Osteoblast (primary cell): ENCODE measurements at regions not wholly inside any gene's neighbourhood (a gene's known extent, or its start where the extent isn't known, plus 50 kb on each side); places are given as distances from the start of the nearest gene placed in this dataset.

Experiments used
- DNase-seq: peaks from one replicate; pipeline ENCODE4 v3.0.0; 2011; ENCODE audit warnings: low spot score, mixed read lengths; ENCODE audit not compliant: insufficient read length; ENCODE audit errors: missing footprints
- H2AFZ ChIP-seq: 2 replicates; pipeline ENCODE4 v1.6.0; 2011; ENCODE audit warnings: mild to moderate bottlenecking, low read length
- H3K27ac ChIP-seq: 2 replicates; pipeline ENCODE4 v1.5.1; 2011; ENCODE audit warnings: mild to moderate bottlenecking, low read depth, low read length, moderate library complexity
- H3K27me3 ChIP-seq: 2 replicates; pipeline ENCODE4 v1.6.0; 2012; ENCODE audit warnings: mild to moderate bottlenecking, control low read depth, inconsistent platforms, low read length, moderate library complexity; ENCODE audit not compliant: insufficient read depth
- H3K36me3 ChIP-seq: 2 replicates; pipeline ENCODE4 v1.5.1; 2011; ENCODE audit warnings: mild to moderate bottlenecking, low read length, control low read depth, moderate library complexity; ENCODE audit not compliant: insufficient read depth
- H3K4me1 ChIP-seq: 2 replicates; pipeline ENCODE4 v1.5.1; 2011; ENCODE audit warnings: mild to moderate bottlenecking, low read length, control low read depth, moderate library complexity; ENCODE audit not compliant: insufficient read depth
- H3K4me2 ChIP-seq: 2 replicates; pipeline ENCODE4 v1.6.0; 2011; ENCODE audit warnings: mild to moderate bottlenecking, low read length; ENCODE audit not compliant: insufficient read depth
- H3K4me3 ChIP-seq: fragments of 200-600 bp; sonication (generic); 3 replicates; pipeline ENCODE4 v1.5.1; 2012; ENCODE audit warnings: mild to moderate bottlenecking, low read length, inconsistent platforms; ENCODE audit not compliant: insufficient read depth
- H3K79me2 ChIP-seq: 2 replicates; pipeline ENCODE4 v1.6.0; 2012; ENCODE audit warnings: mild to moderate bottlenecking, low read length, control low read depth, inconsistent platforms; ENCODE audit not compliant: insufficient read depth
- H3K9me3 ChIP-seq: 2 replicates; pipeline ENCODE4 v1.5.1; 2011; ENCODE audit warnings: low read depth, low read length, control low read depth
- H4K20me1 ChIP-seq: 2 replicates; pipeline ENCODE4 v1.6.0; 2012; ENCODE audit warnings: mild to moderate bottlenecking, low read length, control low read depth; ENCODE audit not compliant: insufficient read depth
- CTCF ChIP-seq: IDR thresholded peaks from 2 replicates; pipeline ENCODE4 v1.5.1; 2011; ENCODE audit warnings: mild to moderate bottlenecking, low read depth, low read length, moderate library complexity; ENCODE audit errors: extremely low read depth

GRCh38 chr5:155625897-155626543, 612.5 kb downstream of the KIF4B start:
- Histone ChIP-seq H3K9me3 (peaks cover 2% of the 10 kb centered on the region), H3K27me3 (no peaks in the 10 kb centered on the region), H4K20me1 (no peaks in the 10 kb centered on the region), H3K4me2 (no peak overlapping the region), H3K79me2 (no peaks in the 10 kb centered on the region), H3K4me1 (no peaks in the 10 kb centered on the region), H3K4me3 (no peak overlapping the region), H3K36me3 (no peaks in the 10 kb centered on the region), H2AFZ (no peak overlapping the region), H3K27ac (no peak overlapping the region)
- DNase-seq = no peak
- no peak for TF ChIP-seq CTCF

GRCh38 chr5:155626592-155626991, 613.0 kb downstream of the KIF4B start:
- TF ChIP-seq CTCF = no peak
- Histone ChIP-seq H3K9me3 (peaks cover 2% of the 10 kb centered on the region), H3K79me2 (no peaks in the 10 kb centered on the region), H3K27me3 (no peaks in the 10 kb centered on the region), H3K4me3 (no peak overlapping the region), H3K4me2 (no peak overlapping the region), H3K36me3 (no peaks in the 10 kb centered on the region), H3K4me1 (no peaks in the 10 kb centered on the region), H2AFZ (no peak overlapping the region), H4K20me1 (no peaks in the 10 kb centered on the region), H3K27ac (no peak overlapping the region)
- DNase-seq = no peak

- TF ChIP-seq CTCF = no peak
- H2AFZ ChIP-seq = no peak overlapping the region
- no peak for DNase-seq
- no peak overlapping the region for H3K4me3 ChIP-seq
- H3K27me3 ChIP-seq = no peaks in the 10 kb centered on the region
- peaks cover 2% of the 10 kb centered on the region for H3K9me3 ChIP-seq
- no peaks in the 10 kb centered on the region for H3K4me1 ChIP-seq
- no peaks in the 10 kb centered on the region for H3K79me2 ChIP-seq
- no peak overlapping the region for H3K27ac ChIP-seq
- no peaks in the 10 kb centered on the region for H4K20me1 ChIP-seq
- H3K4me2 ChIP-seq = no peak overlapping the region
- H3K36me3 ChIP-seq = no peaks in the 10 kb centered on the region
Observed at GRCh38 chr5:155628346-155628745, 614.8 kb downstream of the KIF4B start.

GRCh38 chr5:155629597-155629996, 616.0 kb downstream of the KIF4B start:
- Histone ChIP-seq H3K4me3 (no peak overlapping the region), H3K36me3 (no peaks in the 10 kb centered on the region), H3K4me1 (no peaks in the 10 kb centered on the region), H3K27me3 (no peaks in the 10 kb centered on the region), H2AFZ (no peak overlapping the region), H4K20me1 (no peaks in the 10 kb centered on the region), H3K27ac (no peak overlapping the region), H3K4me2 (no peak overlapping the region), H3K9me3 (peaks cover 2% of the 10 kb centered on the region), H3K79me2 (no peaks in the 10 kb centered on the region)
- TF ChIP-seq CTCF = no peak
- no peak for DNase-seq
